Esophagus squamous epithelium (tissue), 4 donors: ENCODE measurements at regions not wholly inside any gene's neighbourhood (a gene's known extent, or its start where the extent isn't known, plus 50 kb on each side); places are given as distances from the start of the nearest gene placed in this dataset.

ENCODE experiments used
- POLR2A ChIP-seq, 4 donors: fragments of 450-650 bp; IDR thresholded peaks; one replicate each; pipeline ENCODE4 v1.6.1; 2017; ENCODE audit warnings: antibody characterized with exemption in 4 of 4, mild to moderate bottlenecking in 4 of 4, moderate library complexity in 3 of 4
- TF ChIP-seq, protein P1 (sequence below), 6 experiments: fragments of 450-650 bp in 4 of 6; fragments of 200-600 bp in 2 of 6; sonication (generic) in 2 of 6; IDR thresholded peaks; one replicate each; pipeline ENCODE4 v1.5.1; 2016 to 2019; ENCODE audit warnings: antibody characterized with exemption in 6 of 6, mild to moderate bottlenecking in 4 of 6, moderate library complexity in 4 of 6

DNA sequence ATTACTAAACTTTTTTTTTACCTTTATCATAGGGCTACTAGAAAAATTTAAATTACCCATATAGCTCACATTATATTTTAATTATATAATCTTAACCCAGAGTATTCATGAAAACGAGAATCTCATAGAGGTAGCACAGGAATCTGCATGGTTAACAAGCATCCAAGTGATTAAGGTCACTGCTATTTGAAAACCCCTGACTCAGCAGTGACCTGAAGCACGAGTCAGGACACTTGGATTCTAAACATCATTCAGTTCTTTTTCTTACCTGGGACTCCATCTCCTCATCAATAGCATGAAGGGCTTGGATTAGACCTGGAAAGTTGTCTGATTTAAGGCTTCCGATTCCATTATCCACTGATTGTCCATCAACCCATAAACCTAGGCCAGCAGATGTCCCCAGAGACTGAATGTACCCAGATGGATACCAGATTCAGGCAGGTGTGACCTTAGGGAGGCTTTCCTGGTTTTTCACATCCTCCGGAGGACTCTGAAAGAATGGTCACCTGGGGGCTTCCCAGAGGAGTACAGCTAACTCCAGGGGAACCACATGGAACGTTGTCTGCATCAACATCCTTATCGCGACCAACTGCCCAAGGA is 174.3 kb downstream of the SETD4 start:
- TF ChIP-seq, protein P1, sequence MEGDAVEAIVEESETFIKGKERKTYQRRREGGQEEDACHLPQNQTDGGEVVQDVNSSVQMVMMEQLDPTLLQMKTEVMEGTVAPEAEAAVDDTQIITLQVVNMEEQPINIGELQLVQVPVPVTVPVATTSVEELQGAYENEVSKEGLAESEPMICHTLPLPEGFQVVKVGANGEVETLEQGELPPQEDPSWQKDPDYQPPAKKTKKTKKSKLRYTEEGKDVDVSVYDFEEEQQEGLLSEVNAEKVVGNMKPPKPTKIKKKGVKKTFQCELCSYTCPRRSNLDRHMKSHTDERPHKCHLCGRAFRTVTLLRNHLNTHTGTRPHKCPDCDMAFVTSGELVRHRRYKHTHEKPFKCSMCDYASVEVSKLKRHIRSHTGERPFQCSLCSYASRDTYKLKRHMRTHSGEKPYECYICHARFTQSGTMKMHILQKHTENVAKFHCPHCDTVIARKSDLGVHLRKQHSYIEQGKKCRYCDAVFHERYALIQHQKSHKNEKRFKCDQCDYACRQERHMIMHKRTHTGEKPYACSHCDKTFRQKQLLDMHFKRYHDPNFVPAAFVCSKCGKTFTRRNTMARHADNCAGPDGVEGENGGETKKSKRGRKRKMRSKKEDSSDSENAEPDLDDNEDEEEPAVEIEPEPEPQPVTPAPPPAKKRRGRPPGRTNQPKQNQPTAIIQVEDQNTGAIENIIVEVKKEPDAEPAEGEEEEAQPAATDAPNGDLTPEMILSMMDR (IDR thresholded peaks at IDR 0.05), result no peak
- no peak for TF ChIP-seq POLR2A (IDR thresholded peaks at IDR 0.05)
